GM13977 (cell line): ENCODE measurements at regions not wholly inside any gene's neighbourhood (a gene's known extent, or its start where the extent isn't known, plus 50 kb on each side); places are given as distances from the start of the nearest gene placed in this dataset.

Experiments
- DNase-seq: peaks from one replicate; pipeline ENCODE4 v3.0.0; 2012; ENCODE audit warnings: low spot score
- in situ Hi-C: fragments of 300-500 bp; cut with MboI; formaldehyde crosslinking; loops from one replicate; pipeline ENCODE4 v1.12.0; 2022; ENCODE audit warnings: low sequenced_read_pairs, low pct_unique_long_range_greater_than_20kb, mixed read lengths, inconsistent platforms; ENCODE audit not compliant: unreplicated experiment
- TF ChIP-seq, protein P1 (sequence below): IDR thresholded peaks from 2 replicates; pipeline ENCODE4 v1.5.1; 2012; ENCODE audit warnings: mild to moderate bottlenecking, control low read depth; ENCODE audit not compliant: insufficient read depth; ENCODE audit errors: extremely low read depth, missing control alignments

- no peak for DNase-seq
- in situ Hi-C loops: no loop called here
- TF ChIP-seq, protein P1, sequence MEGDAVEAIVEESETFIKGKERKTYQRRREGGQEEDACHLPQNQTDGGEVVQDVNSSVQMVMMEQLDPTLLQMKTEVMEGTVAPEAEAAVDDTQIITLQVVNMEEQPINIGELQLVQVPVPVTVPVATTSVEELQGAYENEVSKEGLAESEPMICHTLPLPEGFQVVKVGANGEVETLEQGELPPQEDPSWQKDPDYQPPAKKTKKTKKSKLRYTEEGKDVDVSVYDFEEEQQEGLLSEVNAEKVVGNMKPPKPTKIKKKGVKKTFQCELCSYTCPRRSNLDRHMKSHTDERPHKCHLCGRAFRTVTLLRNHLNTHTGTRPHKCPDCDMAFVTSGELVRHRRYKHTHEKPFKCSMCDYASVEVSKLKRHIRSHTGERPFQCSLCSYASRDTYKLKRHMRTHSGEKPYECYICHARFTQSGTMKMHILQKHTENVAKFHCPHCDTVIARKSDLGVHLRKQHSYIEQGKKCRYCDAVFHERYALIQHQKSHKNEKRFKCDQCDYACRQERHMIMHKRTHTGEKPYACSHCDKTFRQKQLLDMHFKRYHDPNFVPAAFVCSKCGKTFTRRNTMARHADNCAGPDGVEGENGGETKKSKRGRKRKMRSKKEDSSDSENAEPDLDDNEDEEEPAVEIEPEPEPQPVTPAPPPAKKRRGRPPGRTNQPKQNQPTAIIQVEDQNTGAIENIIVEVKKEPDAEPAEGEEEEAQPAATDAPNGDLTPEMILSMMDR: no peak
These were observed 977.7 kb downstream of the JRKL start for GRCh38 chr11:97367406-97368083.

DNA sequence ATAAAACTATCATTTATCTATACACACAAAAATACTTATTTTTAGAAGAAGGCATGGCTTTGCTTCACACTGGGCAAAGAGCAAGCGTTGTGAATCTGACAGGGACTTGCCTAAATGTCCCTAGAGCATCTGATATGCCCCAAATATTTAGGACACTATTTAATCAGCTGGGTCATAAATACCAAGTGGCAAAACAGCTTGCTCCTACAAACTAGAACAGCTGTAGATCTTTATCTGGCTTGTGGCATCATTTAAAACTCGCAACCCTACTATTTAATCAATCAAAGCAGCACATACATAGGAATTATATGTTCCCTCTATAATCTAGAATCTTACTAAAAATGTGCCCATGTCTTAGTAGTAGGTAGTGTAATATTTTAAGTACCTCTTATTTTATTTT lies 999.5 kb downstream of the JRKL start:
- in situ Hi-C loops: no loop called here
- DNase-seq: no peak
- TF ChIP-seq, protein P1: no peak

DNA sequence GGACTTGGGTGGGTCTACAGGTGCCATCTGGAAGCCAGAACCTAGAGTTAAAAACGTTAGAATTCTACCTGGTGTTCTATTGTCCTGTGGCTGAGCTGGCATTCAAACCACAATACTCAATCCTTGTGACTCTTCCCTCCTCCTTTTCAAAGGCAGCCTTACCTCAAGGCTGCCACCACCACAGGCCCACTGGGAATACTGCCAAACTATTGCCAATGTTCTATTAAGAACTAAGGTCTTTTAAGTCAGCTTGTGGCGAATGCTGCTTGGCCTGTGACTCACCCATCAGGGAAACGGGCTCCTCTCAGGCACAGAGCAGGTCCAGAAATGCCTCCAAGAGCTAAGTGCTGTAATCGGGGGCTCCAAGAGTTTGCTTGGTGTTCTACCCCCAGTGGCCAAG lies 1008.4 kb downstream of the JRKL start:
- no peak for DNase-seq
- TF ChIP-seq, protein P1: no peak
- in situ Hi-C loops: no loop called here

GRCh38 chr11:97409141-97409540 lies 1019.3 kb downstream of the JRKL start:
- no peak for DNase-seq
- in situ Hi-C loops: no loop called here
- TF ChIP-seq, protein P1: no peak

GRCh38 chr11:97414801-97415200 lies 1025.0 kb downstream of the JRKL start:
- TF ChIP-seq, protein P1: no peak
- in situ Hi-C loops: no loop called here

DNA sequence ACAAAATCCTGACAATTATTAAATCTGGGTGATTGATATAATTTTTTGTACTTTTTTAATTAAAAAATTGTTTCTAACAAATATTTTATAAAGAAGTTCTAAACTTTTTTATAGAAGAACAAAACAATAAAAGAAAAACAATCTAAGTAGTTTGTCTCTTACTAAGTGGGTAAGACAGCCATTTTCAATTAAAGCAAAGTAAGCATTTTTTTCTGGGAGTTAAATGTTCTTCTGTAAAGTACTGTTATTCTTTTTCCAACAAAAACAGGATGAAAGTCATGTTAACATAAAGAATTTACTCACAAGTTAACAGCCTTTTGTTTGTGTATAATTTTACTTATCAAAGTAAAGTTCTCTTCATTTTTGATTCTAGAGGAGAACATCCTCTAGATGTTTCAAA lies 1029.9 kb downstream of the JRKL start:
- no peak for DNase-seq
- in situ Hi-C loops: no loop called here
- TF ChIP-seq, protein P1: no peak

More at GRCh38 chr11:97414801-97415200, 1025.0 kb downstream of the JRKL start:
- no peak for DNase-seq
